Endothelial cell of umbilical vein (primary cell): ENCODE measurements at regions not wholly inside any gene's neighbourhood (a gene's known extent, or its start where the extent isn't known, plus 50 kb on each side); places are given as distances from the start of the nearest gene placed in this dataset.

ENCODE experiments used
- CTCF ChIP-seq, 2 donors: IDR thresholded peaks; 1 replicate in 1 of 2; 2 replicates in 1 of 2; pipeline ENCODE4 v1.5.1; 2011; ENCODE audit warnings: low read length in 2 of 2, mild to moderate bottlenecking in 2 of 2, moderate library complexity in 2 of 2, control low read depth in 1 of 2, inconsistent platforms in 1 of 2, low read depth in 1 of 2; ENCODE audit not compliant: insufficient read depth in 1 of 2; ENCODE audit errors: extremely low read depth in 1 of 2
- EZH2 ChIP-seq: IDR thresholded peaks from 2 replicates; pipeline ENCODE4 v1.6.1; 2012; ENCODE audit warnings: borderline replicate concordance, low read depth, mild to moderate bottlenecking, moderate library complexity, low read length, inconsistent platforms; ENCODE audit not compliant: severe bottlenecking
- GATA2 ChIP-seq: IDR thresholded peaks from 2 replicates; pipeline ENCODE4 v1.7.0; 2011; ENCODE audit warnings: low read depth, mild to moderate bottlenecking, moderate library complexity, mixed read lengths, low read length; ENCODE audit not compliant: insufficient read length, insufficient read depth
- JUN ChIP-seq: IDR thresholded peaks from 2 replicates; pipeline ENCODE4 v1.6.1; 2011; ENCODE audit warnings: borderline replicate concordance, low read depth; ENCODE audit not compliant: insufficient read length, insufficient read depth
- POLR2A ChIP-seq: IDR thresholded peaks from 2 replicates; pipeline ENCODE4 v1.6.1; 2012; ENCODE audit warnings: low read depth, mild to moderate bottlenecking, control low read depth, low read length
- POLR2AphosphoS5 ChIP-seq: IDR thresholded peaks from 2 replicates; pipeline ENCODE4 v1.6.1; 2012; ENCODE audit warnings: low read depth, mild to moderate bottlenecking, control low read depth, low read length, moderate library complexity; ENCODE audit not compliant: insufficient read depth

DNA sequence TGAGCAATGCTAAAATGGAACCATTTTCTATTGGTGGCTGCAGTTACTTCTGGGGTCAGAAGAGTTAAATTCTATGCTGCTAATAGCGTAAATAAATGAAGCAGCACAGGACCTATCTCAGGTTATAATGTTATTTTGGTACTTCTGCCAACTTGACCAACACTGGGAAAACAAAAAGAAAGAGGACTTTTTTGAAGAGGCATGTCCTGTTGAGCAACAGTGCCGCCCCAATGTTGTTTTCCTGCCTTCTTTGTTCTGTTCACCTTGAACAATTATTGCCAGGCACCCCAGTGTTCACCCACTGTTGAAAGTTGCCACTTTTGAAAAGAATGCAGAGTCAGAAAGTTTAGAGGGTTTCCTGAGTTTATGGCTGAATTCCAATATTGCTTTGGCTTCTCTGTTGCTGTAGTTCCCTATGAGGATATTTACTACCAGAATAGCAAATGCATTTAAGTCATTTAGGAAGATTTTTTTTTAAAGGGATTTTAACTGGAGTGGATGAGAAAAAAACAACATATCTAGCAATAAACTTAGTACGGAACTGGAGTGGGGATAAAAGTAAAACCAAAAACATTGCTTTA is 679.0 kb upstream of the DPPA4 start:
- TF ChIP-seq CTCF (IDR thresholded peaks at IDR 0.05; ENCODE audit: extremely low read depth in 1 of 2, insufficient read depth in 1 of 2, low read depth in 1 of 2, low read length in 2 of 2) (no peak), POLR2AphosphoS5 (no peak), POLR2A (no peak), GATA2 (no peak), EZH2 (no peak), JUN (no peak)
